Fibroblast of the conjunctiva (primary cell): ENCODE measurements at regions not wholly inside any gene's neighbourhood (a gene's known extent, or its start where the extent isn't known, plus 50 kb on each side); places are given as distances from the start of the nearest gene placed in this dataset.

ENCODE experiments used
- DNase-seq: peaks from one replicate; pipeline ENCODE4 v3.0.0-alpha.2; 2010; ENCODE audit warnings: low read depth

- DNase-seq = no peak
These were observed 813.3 kb downstream of the SLC4A3 start for GRCh38 chr2:220440731-220441130.

- no peak for DNase-seq
These were observed 814.0 kb downstream of the SLC4A3 start for GRCh38 chr2:220441404-220441803.

- DNase-seq = no peak
These were observed 814.6 kb downstream of the SLC4A3 start for GRCh38 chr2:220442012-220442411.

- DNase-seq = no peak
These were observed 818.1 kb downstream of the SLC4A3 start for GRCh38 chr2:220445429-220446105.

- no peak for DNase-seq
These were observed 818.8 kb downstream of the SLC4A3 start for GRCh38 chr2:220446106-220446712.

- DNase-seq = no peak
These were observed 823.4 kb downstream of the SLC4A3 start for GRCh38 chr2:220450846-220451245.

GRCh38 chr2:220451438-220451837 is 824.0 kb downstream of the SLC4A3 start:
- DNase-seq = no peak

GRCh38 chr2:220452561-220452960 is 825.1 kb downstream of the SLC4A3 start:
- no peak for DNase-seq

GRCh38 chr2:220455351-220455990 is 828.0 kb downstream of the SLC4A3 start:
- peak; percentile 49 for DNase-seq

GRCh38 chr2:220458051-220458450 is 830.6 kb downstream of the SLC4A3 start:
- DNase-seq = no peak

GRCh38 chr2:220460257-220460985 is 833.0 kb downstream of the SLC4A3 start:
- DNase-seq = peak; percentile 4

- DNase-seq = no peak
These were observed 836.4 kb downstream of the SLC4A3 start for GRCh38 chr2:220463876-220464275.

GRCh38 chr2:220465700-220466099 is 838.3 kb downstream of the SLC4A3 start:
- DNase-seq = no peak

GRCh38 chr2:220466251-220466691 is 838.8 kb downstream of the SLC4A3 start:
- DNase-seq = peak; percentile 16

GRCh38 chr2:220469201-220469600 is 841.8 kb downstream of the SLC4A3 start:
- peak; percentile 47 for DNase-seq

GRCh38 chr2:220473611-220474010 is 846.2 kb downstream of the SLC4A3 start:
- DNase-seq = no peak

- no peak for DNase-seq
These were observed 849.4 kb downstream of the SLC4A3 start for GRCh38 chr2:220476877-220477276.

- DNase-seq = no peak
These were observed 851.1 kb downstream of the SLC4A3 start for GRCh38 chr2:220478305-220479058.

GRCh38 chr2:220482716-220483115 is 855.3 kb downstream of the SLC4A3 start:
- no peak for DNase-seq

- DNase-seq = no peak
These were observed 861.7 kb downstream of the SLC4A3 start for GRCh38 chr2:220489121-220489520.

- DNase-seq = no peak
These were observed 864.2 kb downstream of the SLC4A3 start for GRCh38 chr2:220491670-220492069.
